Liver (tissue), 8 donors: ENCODE measurements at regions not wholly inside any gene's neighbourhood (a gene's known extent, or its start where the extent isn't known, plus 50 kb on each side); places are given as distances from the start of the nearest gene placed in this dataset.

Experiments used
- DNase-seq: peaks from one replicate; pipeline ENCODE4 v3.0.0-alpha.2; 2017; ENCODE audit warnings: low spot score
- H3K27ac ChIP-seq, 2 donors: one replicate each; pipeline ENCODE4 v1.7.0; 2013; ENCODE audit warnings: inconsistent platforms in 2 of 2, low read length in 2 of 2, control low read depth in 1 of 2, low read depth in 1 of 2, mild to moderate bottlenecking in 1 of 2
- H3K27me3 ChIP-seq, 4 donors: one replicate each; pipeline versions ENCODE4 v1.6.1 to v1.7.0; 2013; ENCODE audit warnings: low read length in 3 of 4, inconsistent platforms in 1 of 4, mild to moderate bottlenecking in 1 of 4, moderate library complexity in 1 of 4; ENCODE audit not compliant: control insufficient read depth in 4 of 4, insufficient read depth in 4 of 4
- H3K36me3 ChIP-seq, 4 donors: one replicate each; pipeline versions ENCODE4 v1.6.1 to v1.7.0; 2013; ENCODE audit warnings: low read length in 3 of 4, mild to moderate bottlenecking in 3 of 4, low read depth in 1 of 4, moderate library complexity in 1 of 4; ENCODE audit not compliant: control insufficient read depth in 4 of 4, insufficient read depth in 3 of 4
- H3K4me1 ChIP-seq, 4 donors: one replicate each; pipeline versions ENCODE4 v1.6.1 to v1.7.0; 2013; ENCODE audit warnings: low read length in 3 of 4, mild to moderate bottlenecking in 3 of 4, moderate library complexity in 1 of 4; ENCODE audit not compliant: control insufficient read depth in 4 of 4, insufficient read depth in 4 of 4
- H3K4me3 ChIP-seq, 3 donors: one replicate each; pipeline versions ENCODE4 v1.6.1 to v1.7.0; 2013; ENCODE audit warnings: low read length in 3 of 3, control low read depth in 1 of 3, low read depth in 1 of 3, mild to moderate bottlenecking in 1 of 3
- H3K9ac ChIP-seq, 2 donors: one replicate each; pipeline ENCODE4 v1.7.0; 2013; ENCODE audit warnings: low read length in 2 of 2, mild to moderate bottlenecking in 2 of 2, moderate library complexity in 2 of 2, control low read depth in 1 of 2, low read depth in 1 of 2
- H3K9me3 ChIP-seq, 4 donors: one replicate each; pipeline versions ENCODE4 v1.6.1 to v1.7.0; 2013; ENCODE audit warnings: low read length in 3 of 4; ENCODE audit not compliant: control insufficient read depth in 4 of 4
- EGR1 ChIP-seq, 2 donors: IDR thresholded peaks; 2 replicates each; pipeline ENCODE4 v1.6.1; 2016 to 2018; ENCODE audit warnings: antibody characterized with exemption in 2 of 2, low read depth in 2 of 2
- FOXA2 ChIP-seq: IDR thresholded peaks from 2 replicates; pipeline ENCODE4 v1.6.1; 2016; ENCODE audit warnings: antibody characterized with exemption
- GABPA ChIP-seq, 2 donors: IDR thresholded peaks in 1 of 2; conservative IDR thresholded peaks in 1 of 2; 2 replicates each; pipeline ENCODE4 v1.6.1; 2016; ENCODE audit warnings: antibody characterized with exemption in 2 of 2, mild to moderate bottlenecking in 1 of 2, moderate library complexity in 1 of 2
- HNF4A ChIP-seq, 2 donors: conservative IDR thresholded peaks; 2 replicates each; pipeline ENCODE4 v1.6.1; 2016; ENCODE audit warnings: antibody characterized with exemption in 2 of 2, mild to moderate bottlenecking in 2 of 2
- HNF4G ChIP-seq: IDR thresholded peaks from 2 replicates; pipeline ENCODE4 v1.6.1; 2016; ENCODE audit warnings: antibody characterized with exemption
- JUND ChIP-seq, 2 donors: IDR thresholded peaks; 2 replicates each; pipeline ENCODE4 v1.6.1; 2016; ENCODE audit warnings: antibody characterized with exemption in 2 of 2
- RAD21 ChIP-seq, 2 donors: IDR thresholded peaks; 2 replicates each; pipeline ENCODE4 v1.6.1; 2016; ENCODE audit warnings: antibody characterized with exemption in 2 of 2, mild to moderate bottlenecking in 2 of 2
- RXRA ChIP-seq, 2 donors: IDR thresholded peaks; 2 replicates each; pipeline ENCODE4 v1.6.1; 2017 to 2018; ENCODE audit warnings: antibody characterized with exemption in 2 of 2, mild to moderate bottlenecking in 1 of 2
- SP1 ChIP-seq: IDR thresholded peaks from 2 replicates; pipeline ENCODE4 v1.6.1; 2018; ENCODE audit warnings: antibody characterized with exemption, mild to moderate bottlenecking
- YY1 ChIP-seq: IDR thresholded peaks from 2 replicates; pipeline ENCODE4 v1.6.1; 2016; ENCODE audit warnings: antibody characterized with exemption, mild to moderate bottlenecking
- WGBS: extraction: QIAGEN DNeasy Blood & Tissue Kit; methylation state at CpG from one replicate; pipeline ENCODE4 v1.1.7; 2013; 5-methylcytosine and 5-hydroxymethylcytosine counted together
- TF ChIP-seq, protein P1 (sequence below): IDR thresholded peaks from 2 replicates; pipeline ENCODE4 v1.6.1; 2016; ENCODE audit warnings: antibody characterized with exemption
- TF ChIP-seq, protein P2 (sequence below): fragments of 150-350 bp; IDR thresholded peaks from 2 replicates; pipeline ENCODE4 v1.5.1; 2017; ENCODE audit warnings: improper control_type of control experiment, low read depth, low read length; ENCODE audit not compliant: missing input control
- TF ChIP-seq, protein P3 (sequence below): IDR thresholded peaks from 2 replicates; pipeline ENCODE4 v1.6.1; 2016; ENCODE audit warnings: antibody characterized with exemption
- TF ChIP-seq, protein P4 (sequence below): IDR thresholded peaks from 2 replicates; pipeline ENCODE4 v1.6.1; 2016; ENCODE audit warnings: antibody characterized with exemption, mild to moderate bottlenecking
- donor health status: healthy.
- donor health status: healthy.
- donor health status: healthy.
- donor health status: healthy.
- donor health status: healthy.

DNA sequence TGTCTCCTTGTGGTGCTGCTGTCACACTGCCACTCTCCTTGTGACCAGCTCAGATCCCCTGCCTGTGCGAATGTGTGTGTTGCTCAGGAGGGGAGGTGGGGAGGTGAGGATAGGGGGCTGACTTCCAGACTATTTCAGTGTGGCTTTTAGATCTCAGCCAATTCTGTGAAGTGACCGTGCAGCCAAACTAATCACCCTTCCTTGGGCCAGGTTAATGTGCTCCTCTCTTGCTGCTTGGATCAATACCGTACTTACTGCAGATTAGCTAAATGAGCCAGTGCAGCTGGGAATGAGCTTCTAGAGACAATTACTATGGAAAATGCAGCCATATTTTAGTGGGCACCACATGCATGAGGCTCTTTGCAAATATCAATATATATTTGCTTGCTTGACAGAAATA, 206.0 kb downstream of the MELK start:
- Histone ChIP-seq H3K9ac (no peak overlapping the region), H3K27ac (no peak overlapping the region), H3K4me1 (no peaks in the 10 kb centered on the region), H3K27me3 (peaks cover 0 to 7% (median 4%) of the 10 kb centered on the region in 4 donors), H3K9me3 (no peaks in the 10 kb centered on the region), H3K36me3 (no peaks in the 10 kb centered on the region), H3K4me3 (no peak overlapping the region)
- no peak for DNase-seq
- no peak for TF ChIP-seq RXRA (IDR thresholded peaks at IDR 0.05)
- TF ChIP-seq, protein P1, sequence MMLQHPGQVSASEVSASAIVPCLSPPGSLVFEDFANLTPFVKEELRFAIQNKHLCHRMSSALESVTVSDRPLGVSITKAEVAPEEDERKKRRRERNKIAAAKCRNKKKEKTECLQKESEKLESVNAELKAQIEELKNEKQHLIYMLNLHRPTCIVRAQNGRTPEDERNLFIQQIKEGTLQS, result no peak
- TF ChIP-seq, protein P2, sequence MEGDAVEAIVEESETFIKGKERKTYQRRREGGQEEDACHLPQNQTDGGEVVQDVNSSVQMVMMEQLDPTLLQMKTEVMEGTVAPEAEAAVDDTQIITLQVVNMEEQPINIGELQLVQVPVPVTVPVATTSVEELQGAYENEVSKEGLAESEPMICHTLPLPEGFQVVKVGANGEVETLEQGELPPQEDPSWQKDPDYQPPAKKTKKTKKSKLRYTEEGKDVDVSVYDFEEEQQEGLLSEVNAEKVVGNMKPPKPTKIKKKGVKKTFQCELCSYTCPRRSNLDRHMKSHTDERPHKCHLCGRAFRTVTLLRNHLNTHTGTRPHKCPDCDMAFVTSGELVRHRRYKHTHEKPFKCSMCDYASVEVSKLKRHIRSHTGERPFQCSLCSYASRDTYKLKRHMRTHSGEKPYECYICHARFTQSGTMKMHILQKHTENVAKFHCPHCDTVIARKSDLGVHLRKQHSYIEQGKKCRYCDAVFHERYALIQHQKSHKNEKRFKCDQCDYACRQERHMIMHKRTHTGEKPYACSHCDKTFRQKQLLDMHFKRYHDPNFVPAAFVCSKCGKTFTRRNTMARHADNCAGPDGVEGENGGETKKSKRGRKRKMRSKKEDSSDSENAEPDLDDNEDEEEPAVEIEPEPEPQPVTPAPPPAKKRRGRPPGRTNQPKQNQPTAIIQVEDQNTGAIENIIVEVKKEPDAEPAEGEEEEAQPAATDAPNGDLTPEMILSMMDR, result no peak
- TF ChIP-seq GABPA (IDR thresholded peaks at IDR 0.05 in 1 of 2, conservative IDR thresholded peaks at IDR 0.05 in 1 of 2), result no peak
- TF ChIP-seq, protein P3, sequence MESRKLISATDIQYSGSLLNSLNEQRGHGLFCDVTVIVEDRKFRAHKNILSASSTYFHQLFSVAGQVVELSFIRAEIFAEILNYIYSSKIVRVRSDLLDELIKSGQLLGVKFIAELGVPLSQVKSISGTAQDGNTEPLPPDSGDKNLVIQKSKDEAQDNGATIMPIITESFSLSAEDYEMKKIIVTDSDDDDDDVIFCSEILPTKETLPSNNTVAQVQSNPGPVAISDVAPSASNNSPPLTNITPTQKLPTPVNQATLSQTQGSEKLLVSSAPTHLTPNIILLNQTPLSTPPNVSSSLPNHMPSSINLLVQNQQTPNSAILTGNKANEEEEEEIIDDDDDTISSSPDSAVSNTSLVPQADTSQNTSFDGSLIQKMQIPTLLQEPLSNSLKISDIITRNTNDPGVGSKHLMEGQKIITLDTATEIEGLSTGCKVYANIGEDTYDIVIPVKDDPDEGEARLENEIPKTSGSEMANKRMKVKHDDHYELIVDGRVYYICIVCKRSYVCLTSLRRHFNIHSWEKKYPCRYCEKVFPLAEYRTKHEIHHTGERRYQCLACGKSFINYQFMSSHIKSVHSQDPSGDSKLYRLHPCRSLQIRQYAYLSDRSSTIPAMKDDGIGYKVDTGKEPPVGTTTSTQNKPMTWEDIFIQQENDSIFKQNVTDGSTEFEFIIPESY, result no peak
- no peak for TF ChIP-seq EGR1 (IDR thresholded peaks at IDR 0.05; ENCODE audit: low read depth in 2 of 2)
- TF ChIP-seq HNF4G, result no peak
- no peak for TF ChIP-seq SP1
- TF ChIP-seq YY1, result no peak
- TF ChIP-seq, protein P4, sequence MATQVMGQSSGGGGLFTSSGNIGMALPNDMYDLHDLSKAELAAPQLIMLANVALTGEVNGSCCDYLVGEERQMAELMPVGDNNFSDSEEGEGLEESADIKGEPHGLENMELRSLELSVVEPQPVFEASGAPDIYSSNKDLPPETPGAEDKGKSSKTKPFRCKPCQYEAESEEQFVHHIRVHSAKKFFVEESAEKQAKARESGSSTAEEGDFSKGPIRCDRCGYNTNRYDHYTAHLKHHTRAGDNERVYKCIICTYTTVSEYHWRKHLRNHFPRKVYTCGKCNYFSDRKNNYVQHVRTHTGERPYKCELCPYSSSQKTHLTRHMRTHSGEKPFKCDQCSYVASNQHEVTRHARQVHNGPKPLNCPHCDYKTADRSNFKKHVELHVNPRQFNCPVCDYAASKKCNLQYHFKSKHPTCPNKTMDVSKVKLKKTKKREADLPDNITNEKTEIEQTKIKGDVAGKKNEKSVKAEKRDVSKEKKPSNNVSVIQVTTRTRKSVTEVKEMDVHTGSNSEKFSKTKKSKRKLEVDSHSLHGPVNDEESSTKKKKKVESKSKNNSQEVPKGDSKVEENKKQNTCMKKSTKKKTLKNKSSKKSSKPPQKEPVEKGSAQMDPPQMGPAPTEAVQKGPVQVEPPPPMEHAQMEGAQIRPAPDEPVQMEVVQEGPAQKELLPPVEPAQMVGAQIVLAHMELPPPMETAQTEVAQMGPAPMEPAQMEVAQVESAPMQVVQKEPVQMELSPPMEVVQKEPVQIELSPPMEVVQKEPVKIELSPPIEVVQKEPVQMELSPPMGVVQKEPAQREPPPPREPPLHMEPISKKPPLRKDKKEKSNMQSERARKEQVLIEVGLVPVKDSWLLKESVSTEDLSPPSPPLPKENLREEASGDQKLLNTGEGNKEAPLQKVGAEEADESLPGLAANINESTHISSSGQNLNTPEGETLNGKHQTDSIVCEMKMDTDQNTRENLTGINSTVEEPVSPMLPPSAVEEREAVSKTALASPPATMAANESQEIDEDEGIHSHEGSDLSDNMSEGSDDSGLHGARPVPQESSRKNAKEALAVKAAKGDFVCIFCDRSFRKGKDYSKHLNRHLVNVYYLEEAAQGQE, result no peak
- no peak for TF ChIP-seq FOXA2
- TF ChIP-seq JUND (IDR thresholded peaks at IDR 0.05), result no peak
- WGBS, result 86% methylated on average over 3 of the region's 3 CpGs

DNA sequence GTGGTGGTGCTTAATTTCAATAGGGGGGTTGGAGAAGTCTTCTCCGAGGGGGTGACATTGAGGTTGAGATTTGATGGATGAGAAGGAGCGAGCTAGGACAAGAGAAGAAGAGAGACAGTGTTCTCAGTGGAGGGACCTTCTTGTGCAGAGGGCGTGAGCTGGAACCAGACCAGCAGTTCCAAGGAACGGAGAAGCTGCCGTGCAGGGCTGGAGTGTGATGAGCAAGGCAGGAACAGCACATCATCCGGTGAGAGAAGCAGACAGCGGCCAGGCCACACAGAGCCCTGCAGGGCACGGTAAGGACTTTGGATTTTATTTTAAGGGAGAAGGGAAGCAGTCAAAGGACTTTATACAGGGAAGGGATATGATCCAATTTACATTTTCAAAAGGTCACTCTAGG, 206.9 kb downstream of the MELK start:
- Histone ChIP-seq H3K9ac (no peak overlapping the region), H3K36me3 (no peaks in the 10 kb centered on the region), H3K9me3 (no peaks in the 10 kb centered on the region), H3K27me3 (peaks cover 0 to 10% (median 4%) of the 10 kb centered on the region in 4 donors), H3K27ac (no peak overlapping the region), H3K4me1 (no peaks in the 10 kb centered on the region), H3K4me3 (no peak overlapping the region)
- TF ChIP-seq, protein P1, result no peak
- TF ChIP-seq HNF4G, result no peak
- no peak for TF ChIP-seq RXRA (IDR thresholded peaks at IDR 0.05)
- no peak for TF ChIP-seq RAD21 (IDR thresholded peaks at IDR 0.05)
- TF ChIP-seq EGR1 (IDR thresholded peaks at IDR 0.05; ENCODE audit: low read depth in 2 of 2), result no peak
- no peak for TF ChIP-seq JUND (IDR thresholded peaks at IDR 0.05)
- no peak for TF ChIP-seq HNF4A (conservative IDR thresholded peaks at IDR 0.05)
- 47% methylated on average over 8 of the region's 8 CpGs for WGBS
- DNase-seq, result no peak
